Chondrocyte (in vitro differentiated cells): ENCODE measurements at regions not wholly inside any gene's neighbourhood (a gene's known extent, or its start where the extent isn't known, plus 50 kb on each side); places are given as distances from the start of the nearest gene placed in this dataset.

Experiments
- DNase-seq: peaks from one replicate; pipeline ENCODE4 v3.0.0; 2021; ENCODE audit warnings: mixed read lengths, low spot score
- H3K27ac Mint-ChIP-seq: one replicate; pipeline ENCODE4 v1.8.0; 2021; ENCODE audit warnings: mild to moderate bottlenecking, moderate library complexity, mixed read lengths; ENCODE audit not compliant: unreplicated experiment
- H3K27me3 Mint-ChIP-seq: 2 replicates; pipeline ENCODE4 v1.8.0; 2021; ENCODE audit warnings: low read depth, mixed read lengths
- H3K36me3 Mint-ChIP-seq: 2 replicates; pipeline ENCODE4 v1.8.0; 2021; ENCODE audit warnings: low read depth, mixed read lengths
- H3K4me1 Mint-ChIP-seq: 2 replicates; pipeline ENCODE4 v1.8.0; 2021; ENCODE audit warnings: low read depth, mild to moderate bottlenecking, mixed read lengths
- H3K4me3 Mint-ChIP-seq: one replicate; pipeline ENCODE4 v1.8.0; 2021; ENCODE audit warnings: mild to moderate bottlenecking, moderate library complexity, mixed read lengths; ENCODE audit not compliant: unreplicated experiment
- H3K9me3 Mint-ChIP-seq: 2 replicates; pipeline ENCODE4 v1.8.0; 2021; ENCODE audit warnings: low read depth, mixed read lengths
- TF ChIP-seq, protein P1 (sequence below): fragments of 200-600 bp; sonication (generic); IDR thresholded peaks from 2 replicates; pipeline ENCODE4 v1.5.0; 2021; ENCODE audit warnings: antibody characterized with exemption, mild to moderate bottlenecking, moderate library complexity

DNA sequence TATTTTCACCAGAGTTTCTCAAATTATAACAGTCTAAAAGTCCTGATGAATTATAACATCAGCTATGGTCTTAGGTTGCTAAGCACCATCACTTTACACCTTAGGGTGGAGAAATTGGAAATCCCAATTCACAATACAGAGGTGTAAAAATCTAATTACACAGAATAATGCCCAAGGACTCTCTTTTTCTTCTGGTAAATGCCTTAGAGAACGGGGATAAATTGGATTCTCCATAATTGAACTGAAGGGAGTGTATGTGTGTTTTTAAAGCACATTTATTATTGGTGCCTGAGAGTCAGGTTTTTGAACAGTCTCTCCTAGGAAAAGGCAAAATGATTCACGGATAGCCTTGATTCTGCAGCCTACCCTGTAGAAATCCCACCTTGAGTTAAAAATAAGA is 66.8 kb downstream of the NIBAN1 start:
- Mint-ChIP-seq H3K4me1 (peaks cover 49% of the 10 kb centered on the region), H3K27ac (no peak overlapping the region), H3K4me3 (no peak overlapping the region)

DNA sequence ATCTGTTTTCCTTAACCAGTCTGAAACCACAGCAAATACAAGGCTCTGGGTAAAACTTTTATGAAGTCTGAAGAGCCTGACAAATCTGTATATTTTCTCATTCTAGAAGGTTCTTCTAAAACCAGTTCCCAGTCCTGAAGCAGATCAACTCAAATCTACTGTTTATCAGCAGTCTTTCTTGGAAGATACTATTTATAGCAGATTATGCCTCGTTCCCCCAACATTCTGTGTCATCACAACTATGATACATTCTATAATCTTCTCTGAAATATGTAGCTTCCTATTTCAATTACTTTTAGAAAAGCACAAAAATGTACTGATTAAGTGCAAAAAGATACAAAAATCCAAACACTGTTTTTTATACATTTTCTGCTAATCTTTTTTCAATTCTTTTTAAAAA is 67.5 kb downstream of the NIBAN1 start:
- no peak for DNase-seq
- H3K4me1 Mint-ChIP-seq, result peaks cover 51% of the 10 kb centered on the region
- no peaks in the 10 kb centered on the region for H3K9me3 Mint-ChIP-seq
- TF ChIP-seq, protein P1, sequence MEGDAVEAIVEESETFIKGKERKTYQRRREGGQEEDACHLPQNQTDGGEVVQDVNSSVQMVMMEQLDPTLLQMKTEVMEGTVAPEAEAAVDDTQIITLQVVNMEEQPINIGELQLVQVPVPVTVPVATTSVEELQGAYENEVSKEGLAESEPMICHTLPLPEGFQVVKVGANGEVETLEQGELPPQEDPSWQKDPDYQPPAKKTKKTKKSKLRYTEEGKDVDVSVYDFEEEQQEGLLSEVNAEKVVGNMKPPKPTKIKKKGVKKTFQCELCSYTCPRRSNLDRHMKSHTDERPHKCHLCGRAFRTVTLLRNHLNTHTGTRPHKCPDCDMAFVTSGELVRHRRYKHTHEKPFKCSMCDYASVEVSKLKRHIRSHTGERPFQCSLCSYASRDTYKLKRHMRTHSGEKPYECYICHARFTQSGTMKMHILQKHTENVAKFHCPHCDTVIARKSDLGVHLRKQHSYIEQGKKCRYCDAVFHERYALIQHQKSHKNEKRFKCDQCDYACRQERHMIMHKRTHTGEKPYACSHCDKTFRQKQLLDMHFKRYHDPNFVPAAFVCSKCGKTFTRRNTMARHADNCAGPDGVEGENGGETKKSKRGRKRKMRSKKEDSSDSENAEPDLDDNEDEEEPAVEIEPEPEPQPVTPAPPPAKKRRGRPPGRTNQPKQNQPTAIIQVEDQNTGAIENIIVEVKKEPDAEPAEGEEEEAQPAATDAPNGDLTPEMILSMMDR, result no peak
- H3K27ac Mint-ChIP-seq, result no peak overlapping the region
- peaks cover 2% of the 10 kb centered on the region for H3K36me3 Mint-ChIP-seq
- H3K4me3 Mint-ChIP-seq, result no peak overlapping the region
- H3K27me3 Mint-ChIP-seq, result no peaks in the 10 kb centered on the region

More for the DNA sequence above, 66.8 kb downstream of the NIBAN1 start:
- Mint-ChIP-seq H3K9me3 (no peaks in the 10 kb centered on the region), H3K36me3 (peaks cover 2% of the 10 kb centered on the region), H3K27me3 (no peaks in the 10 kb centered on the region)
- TF ChIP-seq, protein P1, result no peak
- no peak for DNase-seq

DNA sequence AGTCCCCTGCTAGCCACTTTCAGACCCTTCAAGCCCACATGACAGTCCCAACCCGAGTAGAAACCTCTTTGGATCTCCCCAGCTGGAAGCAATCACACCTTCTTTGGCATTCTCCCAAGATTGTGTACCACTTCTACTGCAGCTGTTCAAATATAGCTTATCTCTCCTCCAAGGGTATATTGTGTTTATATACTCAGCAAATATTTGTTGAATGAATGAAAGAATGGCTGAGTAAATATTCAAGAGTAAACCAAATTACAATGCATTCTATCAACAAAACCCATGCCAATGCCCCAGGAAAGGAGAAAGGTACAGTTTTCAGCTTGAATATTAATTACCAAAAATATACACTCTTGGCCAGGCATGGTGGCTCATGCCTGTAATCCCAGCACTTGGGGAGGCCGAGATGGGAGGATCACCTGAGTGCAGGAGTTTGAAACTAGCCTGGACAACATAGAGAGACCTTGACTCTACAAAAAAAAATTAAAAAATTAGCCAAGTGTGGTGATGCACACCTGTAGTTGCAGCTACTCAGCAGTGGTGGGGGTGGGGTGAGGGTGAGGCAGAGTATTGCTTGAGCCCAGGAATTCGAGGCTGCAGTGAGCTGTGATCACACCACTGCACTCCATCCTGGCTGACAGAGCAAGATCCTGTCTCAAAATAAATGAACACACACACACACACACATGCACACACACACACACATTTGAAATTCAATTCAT is 68.5 kb downstream of the NIBAN1 start:
- TF ChIP-seq, protein P1, result no peak
- Mint-ChIP-seq H3K9me3 (no peaks in the 10 kb centered on the region), H3K4me1 (peaks cover 51% of the 10 kb centered on the region), H3K36me3 (peaks cover 2% of the 10 kb centered on the region), H3K27ac (no peak overlapping the region), H3K27me3 (no peaks in the 10 kb centered on the region), H3K4me3 (no peak overlapping the region)
- no peak for DNase-seq

DNA sequence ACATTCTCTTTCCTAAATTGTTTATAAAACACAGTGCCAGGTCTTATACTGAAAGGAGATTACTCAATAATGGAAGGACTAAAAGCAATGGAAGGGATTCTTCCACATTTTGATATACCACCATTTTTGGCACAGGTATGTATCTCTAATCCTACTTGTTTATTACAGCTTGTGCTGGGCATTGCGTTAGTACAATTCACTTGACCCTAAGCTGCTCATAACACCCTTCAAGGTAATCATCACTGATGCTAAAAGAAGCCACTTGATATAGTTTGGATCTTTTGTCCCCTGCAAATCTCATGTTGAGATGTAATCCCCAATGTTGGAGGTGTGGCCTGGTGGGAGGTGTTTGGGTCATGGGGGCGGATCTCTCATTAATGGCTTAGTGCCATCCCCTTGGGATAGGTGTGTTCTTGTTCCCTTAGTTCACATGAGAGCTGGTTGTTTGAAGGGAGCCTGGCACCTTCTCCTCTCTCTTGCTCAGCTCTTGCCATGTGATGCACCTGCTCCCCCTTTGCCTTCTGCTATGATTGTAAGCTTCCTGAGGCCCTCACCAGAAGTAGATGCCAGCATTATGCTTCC is 71.1 kb downstream of the NIBAN1 start:
- H3K4me1 Mint-ChIP-seq, result peaks cover 39% of the 10 kb centered on the region
- peaks cover 11% of the 10 kb centered on the region for H3K36me3 Mint-ChIP-seq
- TF ChIP-seq, protein P1, result no peak
- H3K27ac Mint-ChIP-seq, result no peak overlapping the region
- no peak overlapping the region for H3K4me3 Mint-ChIP-seq
- H3K27me3 Mint-ChIP-seq, result no peaks in the 10 kb centered on the region
- H3K9me3 Mint-ChIP-seq, result no peaks in the 10 kb centered on the region
- DNase-seq, result no peak

DNA sequence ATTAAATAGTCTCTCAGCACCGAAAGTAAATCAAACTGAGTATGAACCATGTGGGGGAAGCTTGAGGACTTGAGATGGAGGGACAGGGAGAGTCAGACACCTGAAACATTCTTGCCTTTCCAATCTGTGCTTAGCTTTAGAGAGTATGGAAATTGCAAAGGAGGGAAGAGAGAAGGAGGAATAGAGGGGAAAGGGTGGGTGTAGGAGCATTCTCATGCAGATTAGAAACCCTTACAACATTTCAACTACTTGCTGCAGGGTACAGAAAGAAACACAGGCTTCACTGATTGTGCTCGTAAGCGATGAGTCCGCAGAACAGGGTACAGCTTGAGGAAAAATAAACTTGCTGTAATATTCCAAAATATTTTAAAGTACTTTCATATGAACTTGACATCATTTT is 73.8 kb downstream of the NIBAN1 start:
- TF ChIP-seq, protein P1, result no peak
- no peak for DNase-seq
- Mint-ChIP-seq H3K9me3 (no peaks in the 10 kb centered on the region), H3K36me3 (peaks cover 35% of the 10 kb centered on the region), H3K27me3 (no peaks in the 10 kb centered on the region), H3K27ac (no peak overlapping the region), H3K4me1 (peaks cover 25% of the 10 kb centered on the region), H3K4me3 (no peak overlapping the region)
